ENCODE measurements at regions not wholly inside any gene's neighbourhood (a gene's known extent, or its start where the extent isn't known, plus 50 kb on each side); places are given as distances from the start of the nearest gene placed in this dataset.

DNA sequence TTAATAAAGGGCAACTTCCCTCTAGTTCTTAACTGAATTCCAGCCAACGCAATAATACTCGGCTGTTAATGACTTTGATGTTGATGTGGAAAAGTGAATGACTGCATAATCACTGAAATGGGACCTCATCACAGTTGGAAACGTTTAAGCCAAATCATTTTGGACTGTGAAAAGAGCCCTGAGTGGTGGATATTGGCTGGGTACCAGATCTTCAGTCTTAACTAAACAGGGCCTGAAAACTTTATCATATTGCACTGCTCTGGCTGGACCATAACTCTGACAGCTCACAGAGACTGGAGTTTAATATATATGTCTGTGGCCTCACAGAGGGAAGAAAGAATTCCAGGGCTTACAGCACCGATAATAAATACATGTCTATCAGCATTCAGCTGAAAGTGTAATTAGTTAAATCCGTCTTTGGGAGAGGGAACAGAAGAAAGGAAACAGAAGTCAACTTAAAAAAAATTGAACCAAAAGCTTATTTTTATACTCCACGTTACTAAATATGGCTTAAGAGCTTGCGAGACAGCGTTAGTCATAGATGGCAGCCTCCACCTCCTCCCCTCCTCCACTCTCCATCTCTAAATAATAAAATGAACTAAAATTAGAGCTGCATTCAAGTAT lies 222.3 kb upstream of the CDIN1 start:
- peak in 1 of 3 donors; percentile 13 for DNase-seq
- ATAC-seq = peak; percentile 79 to 80
- Histone ChIP-seq H3K27me3 (ENCODE audit: control insufficient read depth, insufficient read depth) (no peaks in the 10 kb centered on the region), H3K4me3 (ENCODE audit: low read length) (no peak overlapping the region), H3K27ac (ENCODE audit: low read length) (no peak overlapping the region), H3K9me3 (ENCODE audit: control insufficient read depth, low read length) (no peaks in the 10 kb centered on the region), H3K4me1 (ENCODE audit: control insufficient read depth, insufficient read depth, low read length) (peaks cover 3% of the 10 kb centered on the region)
- WGBS = 4% methylated on average over 8 of the region's 8 CpGs
- intact Hi-C loops (cut with DNase I) = no loop called here

DNA sequence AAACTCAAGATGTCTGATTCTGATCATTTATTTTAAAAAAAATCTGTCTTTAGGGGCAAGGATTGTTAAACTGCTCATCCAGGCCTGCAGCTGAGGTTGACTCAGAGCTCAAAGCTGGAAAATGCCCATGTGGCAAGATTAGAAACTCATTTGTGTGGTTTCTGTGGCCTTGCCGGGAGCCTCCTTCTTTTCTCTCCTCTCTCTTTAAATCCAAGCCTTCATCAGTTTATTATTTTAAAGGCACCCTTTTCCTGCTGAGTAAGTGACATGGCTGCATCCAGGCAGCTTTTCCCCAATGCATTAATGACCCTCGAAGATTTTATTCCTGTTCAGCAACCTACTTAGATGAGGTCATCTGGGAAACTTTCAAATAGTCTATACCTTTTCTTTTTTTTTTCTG lies 221.3 kb upstream of the CDIN1 start:
- Histone ChIP-seq H3K9me3 (ENCODE audit: control insufficient read depth, low read length) (no peaks in the 10 kb centered on the region), H3K4me3 (ENCODE audit: low read length) (no peak overlapping the region), H3K27me3 (ENCODE audit: control insufficient read depth, insufficient read depth) (no peaks in the 10 kb centered on the region), H3K4me1 (ENCODE audit: control insufficient read depth, insufficient read depth, low read length) (peaks cover 3% of the 10 kb centered on the region), H3K27ac (ENCODE audit: low read length) (no peak overlapping the region)
- intact Hi-C loops (cut with DNase I) = no loop called here
- ATAC-seq (no peak), DNase-seq (no peak)
- WGBS = 31% methylated on average over 2 of the region's 2 CpGs

DNA sequence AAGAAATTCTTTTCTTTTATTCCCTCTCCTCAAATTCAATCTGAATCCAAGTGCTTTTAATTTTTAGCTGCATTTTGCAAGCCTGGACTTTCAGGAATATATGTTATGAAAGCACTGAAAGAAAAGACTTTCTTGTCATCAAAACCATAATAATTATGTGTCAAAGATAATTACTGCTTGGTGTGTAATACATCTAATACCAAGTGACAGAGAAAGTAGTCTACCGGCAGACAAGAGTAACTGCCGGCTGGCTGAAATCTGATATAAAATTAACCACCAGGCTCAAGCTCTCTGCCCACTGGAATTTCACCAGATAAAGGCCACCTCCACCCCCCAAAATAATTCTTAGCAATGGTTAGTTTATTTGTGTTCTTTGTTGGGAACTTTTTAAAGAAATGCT lies 220.9 kb upstream of the CDIN1 start:
- Histone ChIP-seq H3K27ac (ENCODE audit: low read length) (no peak overlapping the region), H3K9me3 (ENCODE audit: control insufficient read depth, low read length) (no peaks in the 10 kb centered on the region), H3K4me1 (ENCODE audit: control insufficient read depth, insufficient read depth, low read length) (peaks cover 3% of the 10 kb centered on the region), H3K4me3 (ENCODE audit: low read length) (no peak overlapping the region), H3K27me3 (ENCODE audit: control insufficient read depth, insufficient read depth) (no peaks in the 10 kb centered on the region)
- no peak for ATAC-seq
- DNase-seq = no peak
- intact Hi-C loops (cut with DNase I) = no loop called here
- 67% methylated on average over 2 of the region's 2 CpGs for WGBS

DNA sequence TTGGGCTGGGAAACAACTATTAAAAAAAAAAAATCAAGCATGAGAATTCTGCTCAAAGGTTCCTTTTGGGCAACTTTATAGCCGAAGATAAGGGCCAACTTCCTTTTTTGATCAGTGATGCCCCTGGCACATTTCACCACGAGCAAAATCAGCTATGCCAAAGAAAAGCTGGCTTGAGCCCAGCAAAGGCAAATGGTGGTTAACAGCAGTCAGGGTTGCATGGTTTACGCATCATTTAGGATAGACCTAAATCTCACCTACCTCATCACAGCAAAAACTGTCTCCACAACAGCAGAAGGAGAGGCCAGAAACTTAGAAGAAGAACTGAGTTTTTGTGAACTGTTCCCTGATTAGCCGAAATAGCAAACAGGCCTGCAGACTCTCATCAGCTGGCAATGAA lies 220.1 kb upstream of the CDIN1 start:
- no peak overlapping the region for H3K27ac ChIP-seq (ENCODE audit: low read length)
- H3K27me3 ChIP-seq (ENCODE audit: control insufficient read depth, insufficient read depth) = no peaks in the 10 kb centered on the region
- H3K9me3 ChIP-seq (ENCODE audit: control insufficient read depth, low read length) = no peaks in the 10 kb centered on the region
- no peak for ATAC-seq
- no peak overlapping the region for H3K4me3 ChIP-seq (ENCODE audit: low read length)
- H3K4me1 ChIP-seq (ENCODE audit: control insufficient read depth, insufficient read depth, low read length) = peaks cover 3% of the 10 kb centered on the region
- no peak for DNase-seq
- intact Hi-C loops (cut with DNase I) = no loop called here
- 80% methylated on average over 4 of the region's 4 CpGs for WGBS

DNA sequence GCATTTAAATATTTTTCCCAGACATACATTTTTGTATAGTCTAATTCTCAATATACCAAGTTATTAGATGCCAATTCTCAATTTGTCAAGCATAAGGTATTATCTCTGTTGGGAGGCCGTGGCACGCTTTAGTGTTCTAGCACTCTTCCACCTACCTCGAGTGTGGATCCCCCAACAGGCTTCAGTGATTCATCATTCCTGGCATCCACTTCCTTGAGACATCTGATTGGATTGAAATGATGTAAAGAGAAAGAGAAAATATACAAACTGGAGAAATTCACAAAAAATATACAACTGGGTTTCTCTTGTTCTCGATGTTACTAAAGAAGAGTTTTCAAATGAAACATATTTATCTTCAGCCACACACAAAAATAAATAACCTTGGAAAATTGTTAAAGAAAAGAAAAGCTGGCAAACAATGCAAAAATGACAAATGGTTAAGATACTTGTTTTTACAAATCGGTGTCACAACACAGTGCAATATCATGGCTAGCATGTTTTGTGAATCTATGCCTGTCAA lies 218.0 kb upstream of the CDIN1 start:
- Histone ChIP-seq H3K4me1 (ENCODE audit: control insufficient read depth, insufficient read depth, low read length) (peaks cover 3% of the 10 kb centered on the region), H3K9me3 (ENCODE audit: control insufficient read depth, low read length) (no peaks in the 10 kb centered on the region), H3K27me3 (ENCODE audit: control insufficient read depth, insufficient read depth) (no peaks in the 10 kb centered on the region), H3K27ac (ENCODE audit: low read length) (no peak overlapping the region), H3K4me3 (ENCODE audit: low read length) (no peak overlapping the region)
- WGBS = 82% methylated on average over 5 of the region's 5 CpGs
- intact Hi-C loops (cut with DNase I) = no loop called here
- DNase-seq (no peak), ATAC-seq (no peak)

DNA sequence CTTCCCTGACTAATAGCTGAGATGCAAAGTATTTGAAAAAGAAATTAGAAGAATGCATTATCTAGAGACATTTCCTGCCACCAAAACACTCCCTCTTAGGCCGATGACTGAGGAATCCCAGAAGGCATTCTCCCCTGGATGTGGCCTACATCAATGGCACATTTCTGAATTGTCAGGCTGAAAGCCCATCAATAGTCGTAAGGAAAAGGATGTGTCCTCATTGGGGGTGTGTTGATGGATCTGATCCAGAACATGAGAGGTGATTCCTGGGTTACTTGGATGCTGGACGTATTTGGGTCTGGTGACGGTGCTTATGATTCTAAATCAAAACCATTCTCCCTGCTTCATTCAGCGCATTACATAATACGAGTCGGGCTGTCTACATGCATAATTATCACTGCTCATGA lies 216.9 kb upstream of the CDIN1 start:
- intact Hi-C loops (cut with DNase I) = no loop called here
- ATAC-seq = peak in 1 of 2 donors; percentile 33
- Histone ChIP-seq H3K9me3 (ENCODE audit: control insufficient read depth, low read length) (no peaks in the 10 kb centered on the region), H3K4me3 (ENCODE audit: low read length) (no peak overlapping the region), H3K27ac (ENCODE audit: low read length) (no peak overlapping the region), H3K4me1 (ENCODE audit: control insufficient read depth, insufficient read depth, low read length) (peaks cover 3% of the 10 kb centered on the region), H3K27me3 (ENCODE audit: control insufficient read depth, insufficient read depth) (no peaks in the 10 kb centered on the region)
- DNase-seq = no peak
- 34% methylated on average over 7 of the region's 7 CpGs for WGBS

DNA sequence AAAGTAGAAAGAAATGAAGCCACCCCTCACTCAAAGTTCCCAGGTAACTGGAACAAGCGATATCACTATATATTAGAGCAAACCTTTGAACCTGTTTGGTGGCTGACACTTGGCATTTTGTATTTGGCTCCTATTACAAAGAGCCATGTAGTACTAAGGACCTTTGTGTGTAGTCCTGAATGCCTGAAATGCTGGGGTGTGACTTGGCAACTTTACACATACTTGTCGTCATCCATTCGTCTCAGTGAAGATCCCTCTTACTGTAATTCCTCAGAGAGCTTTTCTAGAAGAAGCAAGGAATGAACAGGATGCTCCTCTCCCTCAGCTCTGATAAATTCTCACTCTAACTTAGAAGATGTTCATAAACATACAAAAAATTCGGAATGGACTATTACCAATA lies 216.1 kb upstream of the CDIN1 start:
- H3K27me3 ChIP-seq (ENCODE audit: control insufficient read depth, insufficient read depth) = no peaks in the 10 kb centered on the region
- H3K4me3 ChIP-seq (ENCODE audit: low read length) = no peak overlapping the region
- no peak for DNase-seq
- no peaks in the 10 kb centered on the region for H3K9me3 ChIP-seq (ENCODE audit: control insufficient read depth, low read length)
- intact Hi-C loops (cut with DNase I) = no loop called here
- H3K27ac ChIP-seq (ENCODE audit: low read length) = no peak overlapping the region
- 42% methylated on average over 4 of the region's 4 CpGs for WGBS
- H3K4me1 ChIP-seq (ENCODE audit: control insufficient read depth, insufficient read depth, low read length) = no peaks in the 10 kb centered on the region
- ATAC-seq = no peak

DNA sequence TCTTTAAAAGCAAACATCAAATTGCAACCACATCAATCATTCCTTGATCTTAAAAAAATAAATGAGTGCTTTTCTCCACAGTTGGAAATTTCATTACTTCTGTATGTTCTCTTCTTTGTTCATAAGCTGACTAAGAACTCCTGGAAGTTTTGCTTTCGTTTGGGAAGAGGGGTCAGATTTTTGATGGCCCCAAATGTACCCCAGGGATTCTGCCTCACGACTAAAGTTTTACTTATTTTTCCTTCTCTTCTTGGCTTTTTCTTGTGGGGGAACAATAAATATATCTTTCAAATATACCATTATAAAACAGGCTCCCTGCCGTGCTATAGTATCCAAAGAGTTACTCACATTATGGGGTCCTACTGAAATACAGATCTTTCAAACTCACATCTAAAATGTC lies 215.0 kb upstream of the CDIN1 start:
- no peak for ATAC-seq
- 67% methylated on average over 3 of the region's 3 CpGs for WGBS
- Histone ChIP-seq H3K27ac (ENCODE audit: low read length) (no peak overlapping the region), H3K4me1 (ENCODE audit: control insufficient read depth, insufficient read depth, low read length) (no peaks in the 10 kb centered on the region), H3K9me3 (ENCODE audit: control insufficient read depth, low read length) (no peaks in the 10 kb centered on the region), H3K27me3 (ENCODE audit: control insufficient read depth, insufficient read depth) (no peaks in the 10 kb centered on the region), H3K4me3 (ENCODE audit: low read length) (no peak overlapping the region)
- DNase-seq = no peak
- intact Hi-C loops (cut with DNase I) = no loop called here

DNA sequence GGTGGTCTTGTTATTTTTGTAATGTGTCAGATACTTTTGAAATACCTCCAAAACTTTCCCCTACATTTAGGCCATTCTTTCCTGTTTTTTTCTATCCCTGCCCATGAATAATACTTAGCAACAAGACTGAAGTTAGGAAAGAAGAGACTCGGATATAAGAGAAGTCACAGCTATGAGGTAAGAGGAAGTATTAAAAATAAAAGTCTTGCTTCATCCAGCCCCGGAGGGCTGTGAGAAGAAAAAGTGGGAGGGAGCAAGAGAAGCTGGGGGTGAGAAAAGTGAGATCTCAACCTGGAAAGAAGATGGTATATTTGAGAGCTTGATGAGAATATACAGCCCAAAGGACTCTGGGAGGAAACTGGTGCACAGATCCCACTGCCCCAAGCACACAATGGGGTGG lies 213.5 kb upstream of the CDIN1 start:
- DNase-seq (no peak), ATAC-seq (no peak)
- H3K9me3 ChIP-seq (ENCODE audit: control insufficient read depth, low read length) = no peaks in the 10 kb centered on the region
- WGBS = 52% methylated on average over 2 of the region's 2 CpGs
- H3K4me1 ChIP-seq (ENCODE audit: control insufficient read depth, insufficient read depth, low read length) = no peaks in the 10 kb centered on the region
- H3K27ac ChIP-seq (ENCODE audit: low read length) = no peak overlapping the region
- H3K4me3 ChIP-seq (ENCODE audit: low read length) = no peak overlapping the region
- H3K27me3 ChIP-seq (ENCODE audit: control insufficient read depth, insufficient read depth) = no peaks in the 10 kb centered on the region
- intact Hi-C loops (cut with DNase I) = no loop called here

DNA sequence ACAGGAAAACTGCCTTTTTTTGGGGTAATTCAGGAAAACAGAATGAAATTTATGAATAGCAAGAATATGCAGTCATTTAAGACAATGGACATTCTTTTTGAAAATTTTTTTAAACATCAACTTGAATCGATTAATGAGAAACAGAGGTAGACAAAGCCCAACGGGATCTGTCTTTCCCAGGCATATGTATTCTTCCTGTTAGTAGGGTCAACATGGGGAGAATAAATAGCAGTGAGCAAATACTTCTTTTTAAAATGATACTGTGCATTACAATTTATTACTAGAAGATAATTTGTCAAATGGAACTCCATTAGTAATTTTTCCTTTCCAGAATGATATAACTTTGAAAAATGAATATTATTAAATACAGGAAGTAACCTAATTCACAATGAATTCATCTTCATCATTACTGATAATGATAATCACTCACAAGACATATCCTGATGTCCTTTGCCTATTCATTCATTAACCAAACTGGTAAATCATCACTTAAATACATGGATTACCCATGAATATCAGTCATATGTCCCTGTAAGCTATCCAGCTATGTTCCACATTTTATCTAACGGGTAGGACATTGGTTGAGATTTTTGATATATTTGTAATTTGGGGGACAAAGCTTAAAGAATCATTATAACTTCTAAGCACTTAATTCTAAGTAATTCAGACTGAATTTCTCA lies 209.2 kb upstream of the CDIN1 start:
- intact Hi-C loops (cut with DNase I) = no loop called here
- H3K27me3 ChIP-seq (ENCODE audit: control insufficient read depth, insufficient read depth) = no peaks in the 10 kb centered on the region

DNA sequence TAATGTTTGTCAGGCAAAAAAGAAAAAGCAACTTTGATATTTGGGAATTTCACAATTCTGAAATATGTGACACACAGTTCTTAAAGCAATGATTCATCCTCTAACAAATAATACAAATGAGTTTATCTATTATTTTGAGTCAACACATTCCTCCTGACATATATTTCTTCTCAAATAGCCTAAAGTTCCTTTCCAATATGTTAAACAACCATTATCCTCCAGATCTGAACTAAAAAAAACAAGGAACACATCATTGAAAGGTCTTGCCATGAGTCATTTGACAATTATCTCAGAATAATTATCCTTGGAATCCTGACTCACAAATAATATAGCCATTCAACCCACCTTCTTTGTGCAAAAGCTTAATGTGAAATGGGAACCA lies 208.7 kb upstream of the CDIN1 start:
- Histone ChIP-seq H3K27ac (ENCODE audit: low read length) (no peak overlapping the region), H3K27me3 (ENCODE audit: control insufficient read depth, insufficient read depth) (no peaks in the 10 kb centered on the region), H3K4me1 (ENCODE audit: control insufficient read depth, insufficient read depth, low read length) (no peaks in the 10 kb centered on the region), H3K4me3 (ENCODE audit: low read length) (no peak overlapping the region), H3K9me3 (ENCODE audit: control insufficient read depth, low read length) (no peaks in the 10 kb centered on the region)
- intact Hi-C loops (cut with DNase I) = no loop called here
- DNase-seq = no peak
- no peak for ATAC-seq

More for the DNA sequence above, 209.2 kb upstream of the CDIN1 start:
- 73% methylated on average over 3 of the region's 3 CpGs for WGBS
- ATAC-seq (no peak), DNase-seq (no peak)
- Histone ChIP-seq H3K9me3 (ENCODE audit: control insufficient read depth, low read length) (no peaks in the 10 kb centered on the region), H3K27ac (ENCODE audit: low read length) (no peak overlapping the region), H3K4me3 (ENCODE audit: low read length) (no peak overlapping the region), H3K4me1 (ENCODE audit: control insufficient read depth, insufficient read depth, low read length) (no peaks in the 10 kb centered on the region)

DNA sequence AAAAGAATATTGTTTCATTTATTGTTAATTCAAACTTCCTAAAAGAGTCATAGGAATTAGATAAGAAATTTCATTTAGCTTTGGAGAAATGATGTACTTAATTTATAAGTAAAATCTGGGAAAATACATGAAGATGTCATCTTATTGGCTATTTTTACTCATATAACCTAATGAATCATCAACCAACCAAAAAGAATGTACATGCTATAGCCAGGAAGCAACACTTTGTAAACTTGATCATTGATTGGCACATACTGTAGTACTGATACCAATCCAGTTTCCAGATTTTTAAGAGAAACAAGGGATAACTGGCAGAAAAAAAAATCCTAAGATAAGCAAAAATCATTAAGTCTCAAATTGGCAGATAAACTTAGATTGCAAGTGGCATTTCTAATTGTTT lies 207.9 kb upstream of the CDIN1 start:
- ATAC-seq = no peak
- intact Hi-C loops (cut with DNase I) = no loop called here
- H3K9me3 ChIP-seq (ENCODE audit: control insufficient read depth, low read length) = no peaks in the 10 kb centered on the region
- H3K4me1 ChIP-seq (ENCODE audit: control insufficient read depth, insufficient read depth, low read length) = no peaks in the 10 kb centered on the region
- no peak for DNase-seq
- H3K27me3 ChIP-seq (ENCODE audit: control insufficient read depth, insufficient read depth) = no peaks in the 10 kb centered on the region
- H3K27ac ChIP-seq (ENCODE audit: low read length) = no peak overlapping the region
- H3K4me3 ChIP-seq (ENCODE audit: low read length) = no peak overlapping the region

All from right cardiac atrium (tissue), 5 donors.